Stimulated activated CD8-positive, alpha-beta memory T cell treated with anti-CD3 and anti-CD28 coated beads, Interleukin-15, amount 100 ng/mL, for 1 hour (primary cell): ENCODE measurements at regions not wholly inside any gene's neighbourhood (a gene's known extent, or its start where the extent isn't known, plus 50 kb on each side); places are given as distances from the start of the nearest gene placed in this dataset.

Experiments used
- DNase-seq: peaks from one replicate; pipeline ENCODE4 v3.0.0-alpha.2; 2020; ENCODE audit warnings: low read depth

DNA sequence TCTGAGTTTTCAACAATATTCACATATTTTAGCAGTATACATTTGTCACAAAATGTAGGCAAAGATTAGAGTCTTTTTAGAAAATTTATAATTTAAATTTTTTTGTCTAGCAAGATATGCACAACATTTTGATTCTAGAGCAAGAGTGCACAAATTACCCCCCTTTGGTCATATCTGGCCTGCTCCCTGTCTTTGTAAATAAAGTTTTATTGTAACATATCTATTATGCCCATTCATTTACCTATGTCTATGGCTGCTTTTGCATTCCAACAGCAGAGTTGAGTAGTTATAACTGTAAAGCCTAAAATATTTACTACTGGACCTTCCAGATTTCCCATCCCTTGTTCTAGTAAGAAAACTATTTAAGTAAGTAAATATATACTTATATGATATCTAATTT lies 430.7 kb downstream of the EDEM1 start:
- DNase-seq, result no peak

DNA sequence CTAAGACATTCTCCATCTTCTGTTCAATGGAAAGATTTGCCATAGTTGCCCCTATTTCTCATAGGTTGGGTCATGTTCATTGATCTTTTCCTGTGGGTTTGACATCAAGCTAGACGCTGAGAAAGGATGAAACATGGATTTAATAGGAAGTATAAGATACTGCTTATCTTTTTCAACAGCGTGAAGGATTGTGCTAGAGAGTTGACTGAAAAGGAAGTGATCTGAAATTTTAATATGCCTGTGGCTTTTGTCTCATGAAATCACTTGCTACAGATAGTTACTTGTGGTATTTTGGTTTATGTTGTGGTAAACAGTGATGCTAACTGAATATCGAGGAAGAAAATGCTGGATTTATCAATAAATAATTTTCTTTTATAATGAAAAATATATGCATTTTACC lies 442.9 kb downstream of the EDEM1 start:
- no peak for DNase-seq

- no peak for DNase-seq
These were observed 446.5 kb downstream of the EDEM1 start for GRCh38 chr3:5633960-5634359.

- DNase-seq, result no peak
These were observed 446.9 kb downstream of the EDEM1 start for GRCh38 chr3:5634411-5634810.

GRCh38 chr3:5635746-5636145 lies 448.2 kb downstream of the EDEM1 start:
- DNase-seq, result no peak

DNA sequence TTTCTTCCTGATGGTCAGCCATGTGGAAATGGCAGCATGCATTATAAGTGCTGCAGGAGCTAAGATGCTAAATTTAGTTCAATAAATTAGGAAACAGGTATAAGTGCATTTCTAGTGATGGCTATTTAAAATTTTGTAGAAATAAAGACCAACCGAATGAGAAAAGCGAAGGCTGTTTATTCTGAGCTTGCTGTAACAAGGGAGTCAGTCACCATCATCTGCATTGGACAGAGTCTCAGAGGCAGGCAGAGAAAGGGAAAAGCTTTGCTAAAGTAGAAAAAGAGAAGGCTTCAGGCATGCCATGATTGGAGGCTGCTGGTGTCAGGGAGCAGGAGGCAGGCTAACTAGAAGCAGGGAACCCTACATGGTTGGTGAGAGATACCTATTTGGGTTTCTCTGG lies 451.0 kb downstream of the EDEM1 start:
- DNase-seq, result no peak

DNA sequence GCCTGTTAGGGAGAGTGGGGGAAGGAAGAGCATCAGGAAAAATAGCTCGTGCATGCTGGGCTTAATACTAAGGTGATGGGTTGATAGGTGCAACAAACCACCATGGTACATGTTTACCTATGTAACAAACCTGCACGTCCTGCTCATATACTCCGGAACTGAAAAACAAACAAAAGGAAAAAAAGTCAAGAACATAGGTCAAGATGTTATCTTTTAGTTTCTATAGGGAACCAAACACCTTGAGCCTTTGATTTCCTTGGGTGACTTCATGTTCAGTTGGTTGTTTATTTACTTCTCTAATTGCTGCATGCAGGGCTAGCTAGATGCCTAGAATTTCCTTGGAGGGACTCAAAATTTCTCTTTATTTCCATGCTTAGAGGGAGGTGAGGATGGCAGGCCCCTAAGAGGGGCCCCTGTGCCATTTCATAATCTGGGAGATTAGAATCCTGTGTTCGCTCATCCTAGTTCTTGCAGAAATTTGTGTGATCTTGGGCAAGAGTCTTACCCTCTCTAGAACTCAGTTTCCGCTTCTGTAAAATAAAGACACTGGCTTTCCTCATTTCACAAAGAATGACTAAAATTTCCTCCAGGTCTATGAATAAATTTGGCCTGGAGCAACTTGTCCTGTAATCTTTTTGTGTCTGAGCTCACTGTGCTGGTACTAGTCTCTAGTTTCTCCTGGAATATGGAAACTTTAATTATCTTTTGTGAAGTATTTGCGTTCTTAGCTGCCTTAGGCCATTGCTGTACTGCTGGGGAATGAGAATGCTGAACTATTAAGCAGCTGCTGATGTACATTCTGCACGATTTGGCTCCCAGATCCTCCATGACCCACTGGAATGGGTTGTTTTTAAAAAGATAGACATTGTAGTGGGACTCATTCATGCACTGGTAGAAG lies 457.5 kb downstream of the EDEM1 start:
- no peak for DNase-seq

- no peak for DNase-seq
These were observed 458.3 kb downstream of the EDEM1 start for GRCh38 chr3:5645692-5646410.

DNA sequence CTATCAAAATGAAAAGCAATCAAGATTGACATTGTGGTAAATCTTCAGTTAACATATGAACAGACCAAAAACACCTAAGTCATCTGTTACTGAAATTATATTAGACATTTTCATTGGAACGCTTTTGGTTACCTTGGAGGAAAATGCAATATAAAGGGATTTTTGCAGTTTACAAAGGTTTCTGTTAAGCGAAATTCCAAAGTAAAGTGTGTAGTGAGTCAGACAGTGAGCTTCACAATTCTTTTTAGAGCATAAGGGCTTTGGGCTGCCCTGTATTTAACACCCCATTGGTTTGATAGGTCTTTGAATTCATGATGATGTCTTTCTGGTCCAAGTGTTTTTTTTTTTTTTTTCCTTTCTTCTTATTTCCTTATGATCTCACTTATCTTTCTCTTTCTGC lies 462.8 kb downstream of the EDEM1 start:
- no peak for DNase-seq

DNA sequence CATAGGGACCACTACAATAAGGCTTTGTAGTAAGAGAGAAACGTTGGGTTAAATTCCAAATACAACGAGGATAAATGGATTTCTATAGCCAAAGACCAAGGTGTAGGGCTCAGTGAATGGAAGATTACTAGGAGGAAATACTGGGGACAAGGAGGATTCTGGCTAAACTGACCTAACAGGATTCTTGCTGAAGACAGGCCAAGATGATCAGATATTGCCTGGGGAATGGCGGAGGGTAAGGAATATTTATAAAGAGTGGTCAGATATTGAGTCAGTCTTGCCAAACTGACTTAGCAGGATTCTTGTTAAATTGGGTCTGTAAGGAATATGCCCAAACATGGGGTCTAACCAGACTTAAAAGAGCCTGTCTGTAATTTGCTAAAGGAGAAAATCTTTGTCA lies 463.8 kb downstream of the EDEM1 start:
- no peak for DNase-seq

GRCh38 chr3:5653426-5654143 lies 466.1 kb downstream of the EDEM1 start:
- no peak for DNase-seq

- no peak for DNase-seq
These were observed 469.6 kb downstream of the EDEM1 start for GRCh38 chr3:5657106-5657505.

GRCh38 chr3:5663601-5664000 lies 476.1 kb downstream of the EDEM1 start:
- DNase-seq, result no peak

- DNase-seq, result no peak
These were observed 478.9 kb downstream of the EDEM1 start for GRCh38 chr3:5666455-5666854.

DNA sequence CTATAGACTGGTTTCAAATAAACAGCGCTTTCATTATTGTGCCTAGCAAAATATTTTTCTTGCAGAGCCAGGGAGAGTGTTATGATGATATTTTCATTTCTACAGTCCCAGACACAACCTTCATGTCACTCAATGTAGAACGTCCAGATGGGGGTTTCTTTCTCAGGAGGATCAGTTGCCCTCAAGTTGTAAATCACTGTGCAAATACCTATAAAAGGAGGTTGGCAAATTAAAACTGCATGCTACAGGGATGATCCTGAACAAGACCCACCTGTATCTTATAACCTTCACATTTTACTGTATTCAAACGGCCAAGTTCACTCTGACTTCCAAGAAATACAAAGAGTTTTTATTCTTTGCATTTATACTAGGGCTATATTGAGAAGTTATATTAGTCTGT lies 486.0 kb downstream of the EDEM1 start:
- DNase-seq, result no peak

- no peak for DNase-seq
These were observed 487.8 kb downstream of the EDEM1 start for GRCh38 chr3:5675319-5675718.

- DNase-seq, result no peak
These were observed 490.0 kb downstream of the EDEM1 start for GRCh38 chr3:5677555-5677954.

- DNase-seq, result no peak
These were observed 490.7 kb downstream of the EDEM1 start for GRCh38 chr3:5678248-5678647.

DNA sequence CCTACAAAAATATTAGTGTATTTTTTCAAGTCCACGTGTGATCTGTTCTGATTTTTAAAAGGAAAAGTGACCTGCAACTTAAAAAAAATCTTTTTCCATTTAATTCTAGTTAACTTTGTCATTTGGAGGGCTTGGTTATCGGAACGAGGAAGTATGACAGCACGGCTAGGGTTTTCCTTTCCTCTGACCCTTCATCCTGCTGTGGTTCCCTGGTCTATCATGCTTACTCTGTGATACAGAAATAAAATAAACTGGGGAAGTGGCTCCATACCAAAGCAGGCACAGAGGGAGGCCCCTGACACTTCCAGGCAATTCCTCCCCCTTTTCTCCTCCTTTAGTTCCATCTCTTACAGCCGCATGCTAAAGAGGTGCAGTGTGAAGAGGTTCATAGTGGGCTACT lies 491.3 kb downstream of the EDEM1 start:
- DNase-seq, result no peak

DNA sequence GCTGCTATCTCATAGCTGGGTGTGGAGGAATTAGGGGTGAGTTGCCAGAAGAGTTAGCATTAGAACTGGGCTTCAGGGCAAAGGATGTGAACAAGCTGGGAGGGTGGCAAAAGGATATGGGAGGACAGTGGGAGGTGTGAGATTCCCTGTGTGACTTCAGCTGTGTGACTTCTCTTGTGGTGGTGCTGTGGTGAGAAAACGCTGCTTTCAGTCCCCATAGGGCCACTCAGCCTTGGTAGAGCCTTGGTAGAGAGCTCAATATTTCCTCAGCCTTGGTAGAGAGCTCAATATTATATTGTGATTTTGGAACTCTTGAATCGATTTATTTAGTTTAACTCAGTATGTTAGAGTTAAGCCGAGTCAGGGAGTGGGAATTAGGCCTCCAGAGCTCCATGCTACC lies 499.7 kb downstream of the EDEM1 start:
- DNase-seq, result no peak

- DNase-seq, result no peak
These were observed 503.0 kb downstream of the EDEM1 start for GRCh38 chr3:5690490-5690889.

DNA sequence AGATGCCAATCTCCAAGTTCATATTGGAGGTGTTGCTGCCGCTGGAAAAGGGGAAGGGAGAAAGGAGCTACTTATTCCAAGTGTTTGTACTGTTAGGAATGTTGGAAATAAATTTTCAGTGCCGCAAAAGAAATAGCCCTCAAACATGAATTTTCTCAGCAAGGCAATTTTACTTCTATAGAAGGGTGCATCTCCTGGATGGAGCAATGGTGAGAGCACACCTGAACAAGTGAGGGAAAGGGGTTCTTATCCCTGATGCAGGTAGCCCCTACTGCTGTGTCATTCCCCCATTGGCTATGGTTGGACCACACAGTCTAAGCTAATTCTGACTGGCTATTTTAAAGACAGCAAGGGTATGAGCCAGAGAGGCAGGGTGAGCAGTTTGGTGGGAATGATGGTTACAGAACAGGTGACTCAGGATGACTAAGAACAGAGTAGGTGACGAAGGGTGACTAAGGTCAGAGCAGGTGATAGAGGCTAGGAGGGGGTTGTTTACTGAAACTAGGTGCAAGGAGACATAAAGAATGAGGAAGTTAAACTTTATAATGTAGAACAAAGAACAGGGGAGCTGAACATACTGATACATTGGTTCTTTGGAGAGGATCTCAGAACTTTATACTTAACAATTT lies 503.5 kb downstream of the EDEM1 start:
- no peak for DNase-seq
